ENCODE measurements at regions not wholly inside any gene's neighbourhood (a gene's known extent, or its start where the extent isn't known, plus 50 kb on each side); places are given as distances from the start of the nearest gene placed in this dataset.

GRCh38 chr9:107064378-107064777 lies 201.4 kb downstream of the ZNF462 start:
- no peak overlapping the region for H3K4me3 ChIP-seq
- H3K36me3 ChIP-seq = no peaks in the 10 kb centered on the region
- no peaks in the 10 kb centered on the region for H3K4me1 ChIP-seq
- intact Hi-C loops (cut with DNase I) = no loop called here
- ATAC-seq (no peak), DNase-seq (no peak)
- H3K27me3 ChIP-seq (ENCODE audit: low read depth) = no peaks in the 10 kb centered on the region
- no peak for TF ChIP-seq CTCF (IDR thresholded peaks at IDR 0.05)
- no peaks in the 10 kb centered on the region for H3K9me3 ChIP-seq
- no peak overlapping the region for H3K27ac ChIP-seq

DNA sequence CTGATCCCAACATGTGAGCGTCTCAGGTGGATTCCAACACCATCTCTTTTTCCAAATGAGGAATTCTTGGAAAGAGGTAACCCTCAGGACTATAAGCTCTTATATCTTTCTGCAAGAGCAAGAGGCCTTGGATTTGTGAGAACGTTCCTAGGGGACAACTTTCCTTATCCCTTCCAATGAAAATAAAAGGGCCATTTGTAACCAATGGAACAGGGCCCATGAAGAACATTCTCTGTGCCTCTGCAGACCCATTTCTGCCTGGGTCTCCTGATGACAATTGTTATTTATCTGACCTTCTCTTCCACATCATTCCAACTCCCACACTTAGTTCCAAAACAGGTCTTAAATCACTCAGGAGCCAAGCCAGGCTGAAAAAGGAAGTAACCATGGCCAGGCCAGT lies 202.6 kb downstream of the ZNF462 start:
- H3K27me3 ChIP-seq (ENCODE audit: low read depth) = no peaks in the 10 kb centered on the region
- TF ChIP-seq CTCF (IDR thresholded peaks at IDR 0.05) = no peak
- intact Hi-C loops (cut with DNase I) = no loop called here
- no peak overlapping the region for H3K27ac ChIP-seq
- no peaks in the 10 kb centered on the region for H3K9me3 ChIP-seq
- no peaks in the 10 kb centered on the region for H3K4me1 ChIP-seq
- ATAC-seq (no peak), DNase-seq (no peak)
- no peak overlapping the region for H3K4me3 ChIP-seq
- no peaks in the 10 kb centered on the region for H3K36me3 ChIP-seq

- Histone ChIP-seq H3K9me3 (no peaks in the 10 kb centered on the region), H3K4me1 (no peaks in the 10 kb centered on the region), H3K27ac (no peak overlapping the region), H3K4me3 (no peak overlapping the region), H3K27me3 (ENCODE audit: low read depth) (no peaks in the 10 kb centered on the region), H3K36me3 (no peaks in the 10 kb centered on the region)
- no peak for TF ChIP-seq CTCF (IDR thresholded peaks at IDR 0.05)
- intact Hi-C loops (cut with DNase I) = no loop called here
- DNase-seq = no peak
- peak; percentile 70 to 81 for ATAC-seq
Observed at GRCh38 chr9:107067739-107068416, 204.9 kb downstream of the ZNF462 start.

- intact Hi-C loops (cut with DNase I) = no loop called here
- TF ChIP-seq CTCF (IDR thresholded peaks at IDR 0.05) = no peak
- Histone ChIP-seq H3K4me3 (no peak overlapping the region), H3K27me3 (ENCODE audit: low read depth) (no peaks in the 10 kb centered on the region), H3K27ac (no peak overlapping the region), H3K9me3 (no peaks in the 10 kb centered on the region), H3K36me3 (no peaks in the 10 kb centered on the region), H3K4me1 (no peaks in the 10 kb centered on the region)
- DNase-seq (no peak), ATAC-seq (no peak)
Observed at GRCh38 chr9:107068581-107068980, 205.6 kb downstream of the ZNF462 start.

DNA sequence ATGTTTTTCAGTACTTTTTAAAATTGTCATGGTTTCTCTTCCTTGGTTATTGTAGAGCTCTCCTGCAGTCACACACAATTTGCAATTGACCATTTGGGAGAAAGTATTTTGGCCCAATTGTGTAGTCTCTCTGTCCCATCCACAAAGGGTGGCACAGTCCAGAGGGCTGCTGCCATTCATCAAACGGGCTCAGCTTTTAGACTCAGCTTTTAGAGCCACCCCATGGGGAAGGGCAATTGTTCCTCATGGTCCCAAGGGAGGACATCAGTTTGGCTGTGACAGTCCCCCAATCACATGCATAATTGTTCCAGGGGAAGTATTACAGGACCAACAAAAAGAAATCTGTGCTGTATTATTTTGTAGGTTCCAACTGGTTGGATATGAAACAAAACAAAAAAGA lies 207.6 kb downstream of the ZNF462 start:
- no peak overlapping the region for H3K27ac ChIP-seq
- ATAC-seq = no peak
- no peaks in the 10 kb centered on the region for H3K9me3 ChIP-seq
- no peak for TF ChIP-seq CTCF (IDR thresholded peaks at IDR 0.05)
- H3K27me3 ChIP-seq (ENCODE audit: low read depth) = no peaks in the 10 kb centered on the region
- no peaks in the 10 kb centered on the region for H3K4me1 ChIP-seq
- intact Hi-C loops (cut with DNase I) = no loop called here
- H3K4me3 ChIP-seq = no peak overlapping the region
- DNase-seq = no peak
- H3K36me3 ChIP-seq = no peaks in the 10 kb centered on the region

Data from lower lobe of right lung (tissue), 2 donors.